ENCODE measurements at regions not wholly inside any gene's neighbourhood (a gene's known extent, or its start where the extent isn't known, plus 50 kb on each side); places are given as distances from the start of the nearest gene placed in this dataset.

- in situ Hi-C loops (cut with MboI; ENCODE audit: low sequenced_read_pairs, unreplicated experiment) = no loop called here
- DNase-seq (ENCODE audit: low spot score) = no peak
- TF ChIP-seq CTCF (IDR thresholded peaks at IDR 0.05; ENCODE audit: borderline replicate concordance, control extremely low read depth, extremely low read depth, insufficient read depth, missing control alignments) = no peak
These were observed 1106.4 kb upstream of the CITED2 start for GRCh38 chr6:140480852-140481251.

GRCh38 chr6:140478631-140479030, 1104.2 kb upstream of the CITED2 start:
- in situ Hi-C loops (cut with MboI; ENCODE audit: low sequenced_read_pairs, unreplicated experiment) = no loop called here
- DNase-seq (ENCODE audit: low spot score) = no peak
- TF ChIP-seq CTCF (IDR thresholded peaks at IDR 0.05; ENCODE audit: borderline replicate concordance, control extremely low read depth, extremely low read depth, insufficient read depth, missing control alignments) = no peak

GRCh38 chr6:140475086-140475485, 1100.6 kb upstream of the CITED2 start:
- in situ Hi-C loops (cut with MboI; ENCODE audit: low sequenced_read_pairs, unreplicated experiment) = no loop called here
- TF ChIP-seq CTCF (IDR thresholded peaks at IDR 0.05; ENCODE audit: borderline replicate concordance, control extremely low read depth, extremely low read depth, insufficient read depth, missing control alignments) = no peak
- no peak for DNase-seq (ENCODE audit: low spot score)

GRCh38 chr6:140464720-140465119, 1090.3 kb upstream of the CITED2 start:
- DNase-seq (ENCODE audit: low spot score) = no peak
- TF ChIP-seq CTCF (IDR thresholded peaks at IDR 0.05; ENCODE audit: borderline replicate concordance, control extremely low read depth, extremely low read depth, insufficient read depth, missing control alignments) = no peak
- in situ Hi-C loops (cut with MboI; ENCODE audit: low sequenced_read_pairs, unreplicated experiment) = no loop called here

- in situ Hi-C loops (cut with MboI; ENCODE audit: low sequenced_read_pairs, unreplicated experiment) = no loop called here
- no peak for TF ChIP-seq CTCF (IDR thresholded peaks at IDR 0.05; ENCODE audit: borderline replicate concordance, control extremely low read depth, extremely low read depth, insufficient read depth, missing control alignments)
- no peak for DNase-seq (ENCODE audit: low spot score)
These were observed 1088.9 kb upstream of the CITED2 start for GRCh38 chr6:140463312-140463710.

GRCh38 chr6:140462453-140463311, 1088.2 kb upstream of the CITED2 start:
- TF ChIP-seq CTCF (IDR thresholded peaks at IDR 0.05; ENCODE audit: borderline replicate concordance, control extremely low read depth, extremely low read depth, insufficient read depth, missing control alignments) = no peak
- in situ Hi-C loops (cut with MboI; ENCODE audit: low sequenced_read_pairs, unreplicated experiment) = no loop called here
- no peak for DNase-seq (ENCODE audit: low spot score)
